K562 (cell line): ENCODE measurements at regions not wholly inside any gene's neighbourhood (a gene's known extent, or its start where the extent isn't known, plus 50 kb on each side); places are given as distances from the start of the nearest gene placed in this dataset.

Experiments used
- ATAC-seq: fragments of 200-7000 bp; cut with Tn5 transposase; 3 replicates; pipeline ENCODE4 v1.9.1; 2020; ENCODE audit warnings: moderate library complexity
- BruUV-seq: library from RNA; stranded (reverse); fragments of 400-500 nt; replicated peaks from 2 replicates; lab custom pipeline; 2021; lab: Mats Ljungman, UMichigan
- CTCF ChIA-PET: fragments of 300-600 bp; formaldehyde crosslinking; extraction: SDS; loops from one replicate; lab custom pipeline; 2021; ENCODE audit warnings: low intra/inter-chr PET ratio; lab: Yijun Ruan, JAX
- POLR2A ChIA-PET: fragments of 300-600, 350-650 bp; sonication (Branson Sonifier 250); formaldehyde crosslinking; extraction: SDS; loops from one replicate; lab custom pipeline; 2021; ENCODE audit warnings: antibody characterized with exemption, inconsistent platforms; lab: Yijun Ruan, JAX
- DNase-seq, 4 experiments: peaks; one replicate each; pipeline versions ENCODE4 v3.0.0 to v3.0.0-alpha.2; 2011 to 2018; ENCODE audit warnings: low spot score in 3 of 4, mixed read lengths in 3 of 4; ENCODE audit errors: extremely low read depth in 1 of 4
- FAIRE-seq: peaks from 2 replicates; lab custom pipeline; 2011; peaks lifted over from hg19 to GRCh38; lab: Jason Lieb, UNC
- H2AFZ ChIP-seq: 2 replicates; pipeline ENCODE4 v1.6.0; 2011; ENCODE audit warnings: low read depth, low read length, control low read depth, inconsistent platforms
- H3K27ac ChIP-seq: fragments of 200-600 bp; 3 replicates; pipeline ENCODE4 v1.8.0; 2011; ENCODE audit warnings: low read depth, mild to moderate bottlenecking, control low read depth, inconsistent platforms, low read length, moderate library complexity, mixed read lengths; ENCODE audit errors: extremely low read depth
- H3K27me3 ChIP-seq, 2 experiments: fragments of 300-600 bp in 1 of 2; 2 replicates in 1 of 2; 3 replicates in 1 of 2; pipeline versions ENCODE4 v1.6.0 to v1.8.0; 2011; ENCODE audit warnings: inconsistent platforms in 2 of 2, low read length in 2 of 2, mild to moderate bottlenecking in 1 of 2, mixed read lengths in 1 of 2, moderate library complexity in 1 of 2; ENCODE audit not compliant: control insufficient read depth in 2 of 2, insufficient read depth in 2 of 2
- H3K36me3 ChIP-seq: fragments of 300-600 bp; 3 replicates; pipeline ENCODE4 v1.8.0; 2011; ENCODE audit warnings: mild to moderate bottlenecking, low read length, inconsistent platforms; ENCODE audit not compliant: control insufficient read depth, insufficient read depth
- H3K4me1 ChIP-seq, 2 experiments: fragments of 200-600 bp in 1 of 2; replicated peaks in 1 of 2; 2 replicates in 1 of 2; 3 replicates in 1 of 2; pipeline versions ENCODE4 v1.5.1 to v1.8.0; 2011; ENCODE audit warnings: inconsistent platforms in 2 of 2, low read length in 2 of 2, mild to moderate bottlenecking in 1 of 2, mixed read lengths in 1 of 2, moderate library complexity in 1 of 2; ENCODE audit not compliant: control insufficient read depth in 2 of 2, insufficient read depth in 2 of 2
- H3K4me2 ChIP-seq: 2 replicates; pipeline ENCODE4 v1.6.1; 2011; ENCODE audit warnings: low read length, control low read depth, inconsistent platforms, mixed read lengths; ENCODE audit not compliant: insufficient read depth
- H3K4me3 ChIP-seq: fragments of 200-600 bp; sonication (generic), shearing (Covaris generic); 2 replicates; pipeline ENCODE4 v1.5.1; 2016; ENCODE audit warnings: control low read depth, inconsistent platforms
- H3K79me2 ChIP-seq: fragments of 200-600 bp; 3 replicates; pipeline ENCODE4 v1.8.0; 2011; ENCODE audit warnings: low read length, inconsistent platforms; ENCODE audit not compliant: control insufficient read depth, insufficient read depth
- H3K9ac ChIP-seq, 2 experiments: 2 replicates each; pipeline versions ENCODE4 v1.6.0 to v1.6.1; 2011; ENCODE audit warnings: low read depth in 2 of 2, low read length in 2 of 2, control low read depth in 1 of 2, inconsistent platforms in 1 of 2, mild to moderate bottlenecking in 1 of 2, mixed read lengths in 1 of 2; ENCODE audit not compliant: insufficient read depth in 1 of 2
- H3K9me1 ChIP-seq: one replicate; pipeline ENCODE4 v1.6.0; 2011; ENCODE audit warnings: inconsistent platforms, mild to moderate bottlenecking, low read length, moderate library complexity; ENCODE audit not compliant: control insufficient read depth, insufficient read depth
- H3K9me3 ChIP-seq: replicated peaks from 2 replicates; pipeline ENCODE4 v1.5.1; 2011; ENCODE audit warnings: low read depth, low read length, inconsistent platforms; ENCODE audit not compliant: control insufficient read depth, insufficient read depth
- H4K20me1 ChIP-seq: replicated peaks from 2 replicates; pipeline ENCODE4 v1.6.1; 2011; ENCODE audit warnings: low read length, inconsistent platforms, mixed read lengths; ENCODE audit not compliant: control insufficient read depth, insufficient read depth
- FUS ChIP-seq: fragments of 200-400 bp; formaldehyde crosslinking; optimal IDR thresholded peaks from 2 replicates; pipeline ENCODE3; 2017; ENCODE audit warnings: low read depth, low read length
- GTF3C2 ChIP-seq: IDR thresholded peaks from 3 replicates; pipeline ENCODE4 v1.6.1; 2011; ENCODE audit warnings: borderline replicate concordance, mild to moderate bottlenecking, moderate library complexity; ENCODE audit not compliant: insufficient read length; ENCODE audit errors: extremely low read depth
- MLLT1 ChIP-seq, 2 experiments: fragments of 450-650 bp; IDR thresholded peaks; 2 replicates each; pipeline ENCODE4 v1.6.1; 2016
- NCOA2 ChIP-seq, 2 experiments: fragments of 450-650 bp; IDR thresholded peaks; 2 replicates each; pipeline ENCODE4 v1.6.1; 2018; ENCODE audit warnings: mild to moderate bottlenecking in 2 of 2, moderate library complexity in 1 of 2; ENCODE audit not compliant: partially characterized antibody in 2 of 2
- NFRKB ChIP-seq: fragments of 450-650 bp; IDR thresholded peaks from 2 replicates; pipeline ENCODE4 v1.6.1; 2016; ENCODE audit warnings: low read depth
- NRF1 ChIP-seq, 2 experiments: fragments of 450-650 bp; IDR thresholded peaks in 1 of 2; conservative IDR thresholded peaks in 1 of 2; 2 replicates each; pipeline ENCODE4 v1.6.1; 2014; ENCODE audit warnings: mild to moderate bottlenecking in 2 of 2
- PHF20 ChIP-seq: fragments of 450-650 bp; IDR thresholded peaks from 2 replicates; pipeline ENCODE4 v1.6.1; 2018; ENCODE audit not compliant: partially characterized antibody
- RBM25 ChIP-seq: fragments of 200-400 bp; formaldehyde crosslinking; IDR thresholded peaks from 2 replicates; pipeline ENCODE4 v1.6.1; 2018; ENCODE audit warnings: low read length, low read depth, moderate library complexity; ENCODE audit not compliant: severe bottlenecking
- ZBTB2 ChIP-seq: fragments of 450-650 bp; IDR thresholded peaks from 2 replicates; pipeline ENCODE4 v1.6.1; 2016; ENCODE audit warnings: antibody characterized with exemption
- ZBTB26 ChIP-seq: fragments of 450-650 bp; formaldehyde crosslinking; IDR thresholded peaks from 2 replicates; pipeline ENCODE4 v1.4.0; 2022; ENCODE audit warnings: missing genetic modification characterization
- ZBTB43 ChIP-seq: sonication (generic); formaldehyde crosslinking; IDR thresholded peaks from 2 replicates; pipeline ENCODE4 v1.8.0; 2023; ENCODE audit warnings: mild to moderate bottlenecking, missing genetic modification reagents
- ZFP1 ChIP-seq: fragments of 450-650 bp; formaldehyde crosslinking; IDR thresholded peaks from 2 replicates; pipeline ENCODE4 v1.4.0; 2020; ENCODE audit warnings: mild to moderate bottlenecking, mixed read lengths
- ZFP36 ChIP-seq: fragments of 150-350 bp; IDR thresholded peaks from 2 replicates; pipeline ENCODE4 v1.6.1; 2018; ENCODE audit warnings: low read length, low read depth; ENCODE audit not compliant: partially characterized antibody
- ZNF696 ChIP-seq: fragments of 250-450 bp; sonication (Bioruptor Pico); conservative IDR thresholded peaks from 2 replicates; pipeline ENCODE4 v1.4.0; 2020; ENCODE audit warnings: mild to moderate bottlenecking, moderate library complexity
- ZSCAN29 ChIP-seq: fragments of 450-650 bp; IDR thresholded peaks from 2 replicates; pipeline ENCODE4 v1.6.1; 2017
- ZZZ3 ChIP-seq: fragments of 450-650 bp; IDR thresholded peaks from 2 replicates; pipeline ENCODE4 v1.6.1; 2016; ENCODE audit warnings: antibody characterized with exemption, mild to moderate bottlenecking, moderate library complexity
- WGBS: fragments of 100-300 bp; shearing (Covaris generic); methylation state at CpG from one replicate; pipeline ENCODE4 v1.1.6; 2016; ENCODE audit warnings: low coverage, mixed read lengths; ENCODE audit not compliant: insufficient coverage; ENCODE audit errors: missing lambda C conversion rate; 5-methylcytosine and 5-hydroxymethylcytosine counted together
- in situ Hi-C: fragments of 300-500 bp; cut with MboI; formaldehyde crosslinking; loops from 4 replicates; pipeline ENCODE4 v1.15.0; 2018; ENCODE audit warnings: inconsistent platforms, mixed read lengths
- intact Hi-C: fragments of 100-400 bp; cut with micrococcal nuclease; formaldehyde crosslinking; loops from 2 replicates; pipeline ENCODE4 v1.14.2; 2022

GRCh38 chr10:33065111-33065510, 107.1 kb upstream of the ITGB1 start:
- Histone ChIP-seq H3K36me3 (no peaks in the 10 kb centered on the region), H3K4me1 (peaks cover 0 to 5% of the 10 kb centered on the region in 2 experiments; a peak in 2 of 5 replicates), H3K9ac (no peak overlapping the region), H4K20me1 (no peaks in the 10 kb centered on the region), H3K4me3 (no peak overlapping the region), H2AFZ (no peak overlapping the region), H3K27me3 (no peaks in the 10 kb centered on the region), H3K79me2 (no peaks in the 10 kb centered on the region), H3K9me3 (no peaks in the 10 kb centered on the region), H3K27ac (no peak overlapping the region), H3K4me2 (no peak overlapping the region), H3K9me1 (no peaks in the 10 kb centered on the region)
- ATAC-seq (no peak), FAIRE-seq (peak; percentile 55), DNase-seq (no peak)
- intact Hi-C loops: no loop called here
- ChIA-PET POLR2A (interaction anchor here (0.5 kb wide), 1 partner anchor 48 kb away, joined by 3 read pairs; no protein-coding TSS in a partner anchor), CTCF (interaction anchor here (0.7 kb wide), 1 partner anchor 878 kb away, joined by 5 read pairs; no protein-coding TSS in a partner anchor)
- WGBS: 0% methylated on average over 1 of the region's 1 CpG
- BruUV-seq: no TSS peak
- in situ Hi-C loops: no loop called here
- no peak for TF ChIP-seq ZFP36
- TF ChIP-seq PHF20: no peak
- TF ChIP-seq ZSCAN29: no peak
- no peak for TF ChIP-seq FUS
- no peak for TF ChIP-seq NRF1 (conservative IDR thresholded peaks at IDR 0.05 in 1 of 2, IDR thresholded peaks at IDR 0.05 in 1 of 2)
- no peak for TF ChIP-seq RBM25
- no peak for TF ChIP-seq GTF3C2
- TF ChIP-seq ZBTB2: no peak
- no peak for TF ChIP-seq ZFP1
- TF ChIP-seq NFRKB: no peak
- no peak for TF ChIP-seq ZZZ3
- no peak for TF ChIP-seq ZBTB26 (CRISPR knock-in tag)
- TF ChIP-seq NCOA2 (IDR thresholded peaks at IDR 0.05; ENCODE audit: partially characterized antibody in 2 of 2): no peak
- no peak for TF ChIP-seq MLLT1 (IDR thresholded peaks at IDR 0.05)
- no peak for TF ChIP-seq ZBTB43 (CRISPR knock-in tag)
- no peak for TF ChIP-seq ZNF696 (CRISPR knock-in tag)
